Lower leg skin (tissue), 4 donors: ENCODE measurements at regions not wholly inside any gene's neighbourhood (a gene's known extent, or its start where the extent isn't known, plus 50 kb on each side); places are given as distances from the start of the nearest gene placed in this dataset.

ENCODE experiments used
- DNase-seq, 2 donors: peaks; one replicate each; pipeline ENCODE4 v3.0.0-alpha.2; 2019; ENCODE audit warnings: low spot score in 2 of 2
- H3K4me3 ChIP-seq: fragments of 200-600 bp; sonication (generic); 2 replicates; pipeline ENCODE4 v1.5.1; 2017; ENCODE audit warnings: mild to moderate bottlenecking, low read depth; ENCODE audit not compliant: poor library complexity, severe bottlenecking
- POLR2A ChIP-seq, 2 donors: fragments of 450-650 bp; IDR thresholded peaks; one replicate each; pipeline ENCODE4 v1.6.1; 2016 to 2017; ENCODE audit warnings: antibody characterized with exemption in 2 of 2, mild to moderate bottlenecking in 1 of 2, moderate library complexity in 1 of 2
- WGBS, 2 donors: methylation state at CpG; one replicate each; pipeline ENCODE4 v1.1.5; 2018; 5-methylcytosine and 5-hydroxymethylcytosine counted together
- intact Hi-C: fragments of 100-400 bp; cut with DNase I; formaldehyde crosslinking; loops from one replicate; pipeline ENCODE4 v1.15.0; 2023; ENCODE audit warnings: low total_unique reads
- TF ChIP-seq, protein P1 (sequence below), 3 donors: fragments of 450-650 bp; IDR thresholded peaks; one replicate each; pipeline ENCODE4 v1.5.1; 2016; ENCODE audit warnings: antibody characterized with exemption in 3 of 3, mild to moderate bottlenecking in 3 of 3, moderate library complexity in 2 of 3

DNA sequence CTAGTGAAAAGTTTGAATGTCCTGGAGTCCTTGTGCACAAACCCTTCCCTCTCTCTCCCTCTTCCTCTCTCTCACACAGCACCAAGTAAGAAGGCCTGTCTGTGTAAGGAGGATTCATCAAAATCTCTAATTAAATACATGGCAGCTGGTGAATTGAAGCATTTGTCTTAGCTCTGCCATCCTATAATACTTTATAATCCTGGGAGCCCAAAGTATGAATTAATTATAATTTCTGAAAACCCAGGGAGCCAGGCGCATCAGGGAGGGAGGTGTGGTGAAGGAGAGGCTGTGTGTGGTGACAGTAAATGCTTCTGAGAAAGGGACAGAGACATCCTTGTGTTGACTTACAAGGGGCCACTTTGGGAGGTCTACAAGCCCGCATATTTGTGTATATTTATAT is 691.4 kb upstream of the EEF2KMT start:
- H3K4me3 ChIP-seq: no peak overlapping the region
- WGBS, 2 donors: 74 to 81% methylated on average over 2 of the region's 2 CpGs
- TF ChIP-seq, protein P1, sequence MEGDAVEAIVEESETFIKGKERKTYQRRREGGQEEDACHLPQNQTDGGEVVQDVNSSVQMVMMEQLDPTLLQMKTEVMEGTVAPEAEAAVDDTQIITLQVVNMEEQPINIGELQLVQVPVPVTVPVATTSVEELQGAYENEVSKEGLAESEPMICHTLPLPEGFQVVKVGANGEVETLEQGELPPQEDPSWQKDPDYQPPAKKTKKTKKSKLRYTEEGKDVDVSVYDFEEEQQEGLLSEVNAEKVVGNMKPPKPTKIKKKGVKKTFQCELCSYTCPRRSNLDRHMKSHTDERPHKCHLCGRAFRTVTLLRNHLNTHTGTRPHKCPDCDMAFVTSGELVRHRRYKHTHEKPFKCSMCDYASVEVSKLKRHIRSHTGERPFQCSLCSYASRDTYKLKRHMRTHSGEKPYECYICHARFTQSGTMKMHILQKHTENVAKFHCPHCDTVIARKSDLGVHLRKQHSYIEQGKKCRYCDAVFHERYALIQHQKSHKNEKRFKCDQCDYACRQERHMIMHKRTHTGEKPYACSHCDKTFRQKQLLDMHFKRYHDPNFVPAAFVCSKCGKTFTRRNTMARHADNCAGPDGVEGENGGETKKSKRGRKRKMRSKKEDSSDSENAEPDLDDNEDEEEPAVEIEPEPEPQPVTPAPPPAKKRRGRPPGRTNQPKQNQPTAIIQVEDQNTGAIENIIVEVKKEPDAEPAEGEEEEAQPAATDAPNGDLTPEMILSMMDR (IDR thresholded peaks at IDR 0.05): no peak
- no peak for TF ChIP-seq POLR2A (IDR thresholded peaks at IDR 0.05)
- intact Hi-C loops: no loop called here
- DNase-seq: no peak

DNA sequence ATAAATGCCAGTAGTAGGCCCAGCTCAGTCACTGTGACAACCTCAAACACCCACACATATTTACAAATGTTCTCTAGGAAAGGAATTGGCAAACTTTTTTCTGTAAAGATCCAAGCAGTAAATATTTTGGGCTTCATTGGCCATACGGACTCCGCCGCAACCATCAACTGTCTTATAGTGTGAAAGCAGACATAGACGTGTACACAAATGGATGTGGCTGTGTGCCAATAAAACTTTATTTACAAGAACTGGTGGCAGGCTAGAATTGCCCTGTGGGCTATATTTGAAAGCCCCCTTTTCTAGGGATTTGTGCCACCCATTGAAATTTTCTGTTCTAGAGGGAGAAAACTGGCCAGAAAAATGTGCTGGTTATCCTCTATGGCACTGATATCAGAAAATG is 683.8 kb upstream of the EEF2KMT start:
- DNase-seq: no peak
- 86 to 89% methylated on average over 4 of the region's 4 CpGs for WGBS, 2 donors
- intact Hi-C loops: no loop called here
- no peak overlapping the region for H3K4me3 ChIP-seq
- TF ChIP-seq, protein P1 (IDR thresholded peaks at IDR 0.05): no peak
- no peak for TF ChIP-seq POLR2A (IDR thresholded peaks at IDR 0.05)

DNA sequence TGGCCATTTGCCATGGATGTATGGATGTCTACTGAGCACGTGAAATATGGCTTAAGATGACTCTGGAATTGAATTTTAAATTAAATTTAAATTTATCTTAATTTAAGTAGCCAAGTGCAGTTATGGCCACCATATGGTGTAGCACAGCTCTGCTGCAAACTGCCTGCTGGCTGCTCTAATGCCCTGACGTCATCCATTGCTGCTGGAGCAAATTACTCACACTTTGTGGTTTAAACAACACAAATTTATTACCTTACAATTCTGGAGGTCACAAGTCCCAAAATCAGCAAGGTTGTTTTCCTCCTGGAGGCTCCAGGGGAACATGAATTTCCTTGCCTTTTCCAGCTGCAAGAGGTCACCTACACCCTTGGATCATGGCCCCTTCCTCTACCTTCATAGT is 679.3 kb upstream of the EEF2KMT start:
- intact Hi-C loops: no loop called here
- 42 to 46% methylated on average over 2 of the region's 2 CpGs for WGBS, 2 donors
- TF ChIP-seq, protein P1 (IDR thresholded peaks at IDR 0.05): no peak
- TF ChIP-seq POLR2A (IDR thresholded peaks at IDR 0.05): no peak
- DNase-seq: no peak
- no peak overlapping the region for H3K4me3 ChIP-seq

DNA sequence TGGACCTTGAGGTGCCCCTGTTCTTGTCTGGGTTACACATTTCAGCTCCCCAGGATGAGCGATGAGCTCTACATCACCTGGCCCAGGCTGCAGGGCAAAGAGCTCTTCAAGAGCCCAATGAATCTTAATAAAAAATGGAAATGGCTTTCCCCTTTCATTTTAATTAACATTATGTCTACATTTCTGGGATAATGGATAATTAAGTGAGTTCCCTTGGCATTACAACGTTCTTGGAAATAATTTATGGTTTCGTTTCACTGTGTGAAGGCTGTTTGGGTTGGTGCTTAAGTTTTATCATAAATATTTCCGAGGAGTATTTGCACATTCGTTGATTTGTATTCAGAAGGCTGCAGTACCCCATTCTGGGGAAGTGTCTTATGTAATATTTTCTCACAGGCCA is 678.3 kb upstream of the EEF2KMT start:
- 72% methylated on average over 5 of the region's 5 CpGs for WGBS, 2 donors
- intact Hi-C loops: no loop called here
- no peak overlapping the region for H3K4me3 ChIP-seq
- TF ChIP-seq, protein P1 (IDR thresholded peaks at IDR 0.05): no peak
- no peak for TF ChIP-seq POLR2A (IDR thresholded peaks at IDR 0.05)
- DNase-seq: no peak

DNA sequence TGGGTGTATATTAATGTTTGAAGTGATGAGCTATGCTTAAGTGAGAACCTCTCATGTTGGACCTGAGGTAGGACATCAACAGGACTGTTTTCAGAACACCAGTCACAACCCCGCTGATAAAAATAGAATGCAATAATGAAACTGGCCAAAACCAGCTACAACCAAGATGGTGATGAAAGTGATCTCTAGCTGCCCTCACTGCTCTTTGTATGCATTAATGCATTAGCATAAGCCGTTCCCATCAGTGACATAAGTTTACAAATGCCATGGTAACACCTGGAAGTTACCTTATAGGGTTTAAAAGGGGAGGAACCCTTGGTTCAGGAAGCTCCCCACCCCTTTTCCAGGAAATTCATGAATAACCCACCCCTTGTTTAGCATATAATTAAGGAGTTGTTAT is 672.5 kb upstream of the EEF2KMT start:
- no peak for TF ChIP-seq POLR2A (IDR thresholded peaks at IDR 0.05)
- TF ChIP-seq, protein P1 (IDR thresholded peaks at IDR 0.05): no peak
- no peak for DNase-seq
- H3K4me3 ChIP-seq: no peak overlapping the region
- intact Hi-C loops: no loop called here
- 90 to 93% methylated on average over 2 of the region's 2 CpGs for WGBS, 2 donors

DNA sequence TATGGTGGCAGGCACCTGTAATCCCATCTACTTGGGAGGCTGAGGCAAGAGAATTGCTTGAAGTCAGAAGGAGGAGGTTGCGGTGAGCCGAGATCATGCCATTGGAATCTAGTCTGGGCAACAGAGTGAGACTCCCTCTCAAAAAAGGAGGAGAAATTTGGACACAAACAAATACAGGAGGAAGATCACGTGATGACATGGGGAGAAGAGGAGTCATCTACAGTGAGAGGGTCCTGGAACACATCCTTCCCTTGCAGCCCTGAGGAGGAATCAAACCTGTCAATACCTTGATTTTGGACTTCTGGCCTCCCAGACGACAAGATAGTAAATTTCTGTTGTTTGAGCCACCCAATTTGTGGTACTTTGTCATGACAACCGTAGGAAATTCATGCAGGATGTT is 671.9 kb upstream of the EEF2KMT start:
- no peak for DNase-seq
- intact Hi-C loops: no loop called here
- WGBS, 2 donors: 81 to 85% methylated on average over 5 of the region's 5 CpGs
- TF ChIP-seq, protein P1 (IDR thresholded peaks at IDR 0.05): no peak
- no peak for TF ChIP-seq POLR2A (IDR thresholded peaks at IDR 0.05)
- no peak overlapping the region for H3K4me3 ChIP-seq
